GM23248 (cell line): ENCODE measurements at regions not wholly inside any gene's neighbourhood (a gene's known extent, or its start where the extent isn't known, plus 50 kb on each side); places are given as distances from the start of the nearest gene placed in this dataset.

Experiments
- EZH2 ChIP-seq: fragments of 200-600 bp; sonication (generic); IDR thresholded peaks from 2 replicates; pipeline ENCODE4 v1.6.1; 2018; ENCODE audit warnings: antibody characterized with exemption, mild to moderate bottlenecking; ENCODE audit not compliant: insufficient read depth, poor library complexity, severe bottlenecking
- EZH2phosphoT487 ChIP-seq: fragments of 200-600 bp; sonication (generic); IDR thresholded peaks from 2 replicates; pipeline ENCODE4 v1.6.1; 2018; ENCODE audit warnings: antibody characterized with exemption, moderate library complexity, mild to moderate bottlenecking, low read depth; ENCODE audit not compliant: insufficient read depth

DNA sequence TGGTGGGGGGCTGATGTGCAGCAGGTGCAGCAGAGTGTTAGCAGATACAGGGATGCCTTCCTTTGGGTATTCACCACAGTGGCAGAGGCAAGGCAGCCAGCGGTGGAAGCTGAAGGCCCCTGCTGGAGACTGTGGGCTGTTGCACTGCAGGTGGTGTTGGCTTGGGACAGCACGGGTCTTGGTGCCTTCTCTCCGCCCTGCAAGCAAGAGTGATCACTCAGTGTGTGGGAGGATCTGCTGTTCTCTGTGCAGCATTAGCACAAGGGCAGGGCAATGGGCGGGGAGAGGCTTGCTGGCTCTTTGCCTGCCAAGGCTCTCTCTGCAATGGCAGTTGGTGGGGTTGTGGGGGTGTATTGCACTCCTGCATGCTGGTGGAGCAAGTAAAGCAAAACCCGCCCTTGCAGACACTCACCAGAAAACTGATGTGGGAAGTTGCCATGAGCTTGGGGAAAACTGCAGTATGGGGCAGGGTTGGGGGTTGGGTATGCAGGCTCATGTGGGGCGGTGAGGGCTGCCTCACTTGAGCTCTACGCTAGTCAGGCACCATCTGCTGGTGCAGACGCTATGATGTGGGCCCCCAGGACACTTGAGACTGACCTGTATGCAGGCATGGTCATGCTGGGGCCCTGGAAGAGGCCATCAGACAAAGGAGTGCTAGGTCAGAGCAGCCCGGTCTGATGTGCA, 820.8 kb upstream of the GRIA3 start:
- TF ChIP-seq EZH2phosphoT487 (no peak), EZH2 (no peak)
